HG02642 (cell line): ENCODE measurements at regions not wholly inside any gene's neighbourhood (a gene's known extent, or its start where the extent isn't known, plus 50 kb on each side); places are given as distances from the start of the nearest gene placed in this dataset.

Source experiments
- ATAC-seq: cut with Tn5 transposase; IDR thresholded peaks from one replicate; pipeline ENCODE4 v1.9.1; 2021; ENCODE audit warnings: mild to moderate bottlenecking; ENCODE audit not compliant: unreplicated experiment, poor library complexity

DNA sequence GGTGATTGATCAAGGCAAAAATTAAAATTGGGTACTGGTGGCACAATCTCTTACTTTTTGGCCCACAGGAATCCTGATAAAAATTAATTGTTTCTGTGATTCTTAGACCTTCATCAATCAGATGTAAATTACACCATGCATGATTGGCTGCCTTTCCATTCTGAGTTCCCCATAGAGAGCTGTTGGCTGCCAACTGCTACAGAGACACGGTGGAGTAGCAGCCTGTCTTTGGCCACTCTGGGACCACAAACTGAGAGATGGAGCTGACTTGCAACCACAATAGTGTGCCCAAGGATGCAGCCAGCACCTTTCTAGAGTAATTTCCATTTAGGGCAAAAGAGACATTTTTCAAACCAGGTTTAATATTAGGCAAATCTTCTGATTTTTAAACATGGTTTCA is 274.3 kb upstream of the MMS22L start:
- ATAC-seq: no peak

DNA sequence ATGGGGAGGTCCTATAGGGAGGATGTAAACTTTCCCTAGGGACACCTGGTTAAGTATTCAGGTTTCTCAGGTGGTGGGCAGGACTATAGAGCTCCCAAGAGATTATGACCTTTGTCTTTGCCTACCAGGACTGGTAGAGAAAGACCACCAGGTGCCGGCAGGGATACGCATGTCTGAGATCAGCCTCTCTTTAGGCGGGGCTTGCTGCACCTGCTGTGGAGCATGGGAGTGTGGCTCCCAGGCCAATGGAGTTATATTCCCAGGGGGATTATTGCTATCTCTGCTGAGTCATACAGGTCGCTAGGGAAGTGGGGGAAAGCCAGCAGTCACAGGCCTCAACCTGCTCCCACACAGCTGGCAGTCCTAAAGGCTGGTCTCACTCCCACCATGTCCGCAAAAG is 280.5 kb upstream of the MMS22L start:
- ATAC-seq: no peak

DNA sequence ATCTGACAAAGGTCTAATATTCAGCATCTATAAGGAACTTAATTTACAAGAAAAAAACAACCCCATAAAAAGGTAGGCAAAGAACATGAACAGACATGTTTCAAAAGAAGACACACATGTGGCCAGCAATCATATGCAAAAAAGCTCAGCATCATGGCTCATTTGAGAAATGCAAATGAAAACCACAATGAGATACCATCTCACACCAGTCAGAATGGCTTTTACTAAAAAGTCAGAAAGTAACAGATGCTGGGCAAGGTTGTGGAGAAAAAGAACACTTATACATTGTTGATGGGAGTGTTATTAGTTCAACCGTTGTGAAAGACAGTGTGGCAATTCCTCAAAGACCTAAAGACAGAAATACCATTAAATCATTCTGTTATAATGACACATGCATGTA is 289.9 kb upstream of the MMS22L start:
- no peak for ATAC-seq

DNA sequence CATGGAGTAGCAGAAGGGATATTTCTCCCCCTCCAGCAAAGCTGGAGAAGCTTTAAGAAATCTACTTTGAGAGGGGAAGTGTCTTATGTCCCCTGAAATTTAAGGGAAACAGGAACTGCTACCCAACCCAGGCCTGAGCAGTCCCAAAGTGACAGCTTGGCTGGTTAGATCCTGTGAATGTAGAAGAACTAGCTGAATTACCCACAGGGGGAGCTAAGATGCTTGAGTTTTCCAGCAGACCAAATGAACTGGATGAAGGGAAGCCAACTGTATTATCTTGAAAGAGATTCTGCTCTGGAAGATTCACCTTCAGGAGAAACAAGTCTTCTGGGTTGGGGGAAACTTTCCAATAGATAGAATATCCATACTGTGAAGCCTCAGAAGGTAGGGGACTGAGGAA is 303.3 kb upstream of the MMS22L start:
- ATAC-seq: no peak

DNA sequence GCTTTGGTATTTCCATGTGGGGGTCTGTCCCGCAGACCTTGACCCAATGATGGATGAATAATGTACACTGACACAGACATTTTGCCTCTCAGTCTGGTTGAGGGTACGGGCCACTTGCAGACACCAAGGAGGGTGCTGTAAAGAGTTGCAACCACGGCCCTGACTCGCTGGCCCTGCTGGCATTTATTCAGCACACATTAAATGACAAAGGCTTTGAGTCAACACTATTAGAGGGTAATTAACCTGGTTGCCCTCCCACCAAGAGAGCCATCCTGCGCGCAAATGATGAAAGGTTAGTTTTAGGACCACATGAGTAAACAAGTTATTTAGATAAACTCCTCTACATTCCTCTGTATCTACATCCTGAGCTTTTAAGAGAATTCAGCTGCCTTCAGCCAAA is 308.9 kb upstream of the MMS22L start:
- no peak for ATAC-seq

DNA sequence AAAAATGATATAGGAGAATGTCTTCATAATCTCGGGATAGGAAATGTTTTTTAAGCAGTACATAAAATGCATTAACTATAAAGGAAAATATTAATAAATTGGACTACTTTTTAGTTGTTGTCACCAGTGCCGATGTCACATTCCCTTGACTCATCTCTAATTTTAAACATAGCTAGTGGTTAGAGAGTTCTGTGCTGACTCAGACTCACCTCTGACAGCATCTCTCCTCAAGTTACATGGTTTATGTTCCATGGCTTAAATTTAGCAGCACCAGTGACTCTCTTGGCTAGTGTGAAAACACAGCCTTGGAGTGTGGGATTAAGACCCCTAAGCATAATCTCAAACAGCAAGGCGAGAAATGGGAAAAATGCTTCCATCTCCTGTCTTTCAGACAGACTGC is 311.8 kb upstream of the MMS22L start:
- ATAC-seq: no peak

DNA sequence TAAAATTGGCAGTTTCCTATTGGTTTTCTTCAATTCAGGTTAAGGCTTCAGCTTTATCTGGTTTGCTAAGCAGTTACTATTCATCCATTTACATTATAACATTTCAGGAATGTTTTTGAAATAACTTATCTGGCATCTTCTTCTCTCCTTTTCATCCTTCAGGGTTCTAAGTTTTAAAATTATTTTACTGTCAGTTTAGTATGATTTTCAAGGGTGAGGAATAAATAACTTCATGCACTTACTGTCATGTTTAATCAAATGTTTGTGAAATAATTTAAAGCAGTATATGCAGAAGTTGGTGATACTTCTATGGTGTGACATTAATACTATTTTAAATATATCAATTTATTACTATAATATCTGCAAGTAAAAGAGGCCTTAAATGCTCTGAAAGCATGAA is 338.1 kb upstream of the MMS22L start:
- ATAC-seq: no peak

DNA sequence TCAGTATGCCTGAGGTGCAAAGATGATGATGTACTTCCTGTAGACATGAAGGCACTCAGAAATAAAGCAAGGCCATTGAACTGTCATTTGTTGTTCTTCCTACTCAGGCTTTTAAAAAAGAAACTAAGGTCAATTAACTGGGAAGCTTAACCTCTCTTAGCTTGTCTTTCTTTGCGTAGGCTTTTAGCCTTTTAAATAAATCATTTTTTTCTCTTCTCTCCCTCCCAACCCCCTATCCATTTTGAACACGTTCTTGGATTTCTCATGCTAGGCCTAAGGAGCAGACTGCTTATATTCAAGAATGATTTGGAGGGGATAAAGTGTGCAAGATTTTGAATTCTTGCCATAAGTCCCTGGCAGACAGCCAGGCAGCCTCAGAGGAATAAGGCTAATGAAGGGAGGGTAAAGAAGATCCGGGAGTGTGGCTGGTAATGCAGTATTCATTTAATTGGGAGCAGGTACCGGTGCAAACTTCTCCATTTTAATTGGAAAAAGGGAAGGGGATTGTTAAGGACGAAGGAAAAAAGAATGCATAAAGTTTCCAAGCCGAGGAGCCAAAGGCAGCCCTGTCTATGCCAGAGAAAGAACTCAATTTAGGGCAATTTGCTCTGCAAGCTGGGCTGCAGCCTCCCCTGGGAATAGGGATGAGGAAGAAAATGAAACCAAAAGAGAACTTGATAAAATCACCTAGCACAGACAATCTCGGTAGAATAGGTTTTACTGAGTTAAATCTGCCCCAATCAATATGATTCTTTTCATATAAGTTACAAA is 343.8 kb upstream of the MMS22L start:
- ATAC-seq: no peak

DNA sequence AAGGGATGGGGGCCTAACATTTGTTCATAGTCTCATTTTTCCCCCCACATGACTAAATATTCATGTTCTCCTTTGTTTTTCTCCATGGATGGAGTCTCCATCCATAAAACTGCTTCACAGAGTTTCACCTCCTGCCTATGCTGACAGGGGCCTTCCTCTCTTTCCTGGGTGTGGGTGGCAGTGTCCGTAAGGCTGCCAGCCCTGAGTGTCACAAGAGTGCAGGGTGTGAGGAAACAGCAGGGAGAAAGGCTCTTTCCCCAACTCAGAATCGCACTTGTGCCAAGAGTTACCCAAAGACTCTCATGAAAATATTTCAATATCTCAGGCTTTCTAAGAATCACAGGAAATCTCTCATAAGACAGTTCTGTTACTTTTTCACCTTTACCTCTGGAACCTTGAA is 346.2 kb upstream of the MMS22L start:
- no peak for ATAC-seq

DNA sequence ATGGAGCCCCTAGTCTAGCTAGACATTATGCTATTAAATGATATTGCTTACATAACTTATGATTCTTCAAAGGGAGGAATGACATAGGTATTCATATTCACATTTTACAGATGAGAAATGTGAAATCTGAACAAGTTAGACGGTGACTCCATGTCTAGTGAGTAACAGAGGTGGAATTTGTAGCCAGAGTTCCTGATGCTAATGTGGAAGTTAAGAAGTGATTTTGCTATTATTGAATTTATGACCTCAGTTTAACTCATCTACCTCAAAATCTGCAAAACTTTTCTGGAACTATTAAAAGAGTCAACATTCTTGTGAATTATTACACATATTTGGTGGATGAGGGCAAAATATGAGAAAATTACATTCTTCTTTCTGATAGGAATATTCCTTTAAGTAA is 347.6 kb upstream of the MMS22L start:
- ATAC-seq: no peak

DNA sequence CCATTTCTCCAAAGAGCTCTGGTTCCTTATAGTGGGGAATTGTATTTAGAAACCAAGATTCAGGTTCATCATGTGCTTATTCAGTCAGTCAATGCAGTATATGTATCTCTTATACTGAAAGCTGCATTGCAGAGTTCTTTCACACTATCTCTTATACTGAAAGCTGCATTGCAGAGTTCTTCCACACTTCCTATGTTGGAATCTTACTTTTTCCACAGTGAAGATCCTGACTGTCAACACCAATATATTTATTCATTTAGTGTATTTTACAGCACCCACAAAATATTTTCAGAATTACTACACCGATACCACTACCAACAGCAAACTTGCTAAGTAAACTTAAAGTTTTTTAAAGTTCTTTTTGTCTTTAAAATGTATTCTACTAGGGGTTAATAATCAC is 349.3 kb upstream of the MMS22L start:
- ATAC-seq: no peak

DNA sequence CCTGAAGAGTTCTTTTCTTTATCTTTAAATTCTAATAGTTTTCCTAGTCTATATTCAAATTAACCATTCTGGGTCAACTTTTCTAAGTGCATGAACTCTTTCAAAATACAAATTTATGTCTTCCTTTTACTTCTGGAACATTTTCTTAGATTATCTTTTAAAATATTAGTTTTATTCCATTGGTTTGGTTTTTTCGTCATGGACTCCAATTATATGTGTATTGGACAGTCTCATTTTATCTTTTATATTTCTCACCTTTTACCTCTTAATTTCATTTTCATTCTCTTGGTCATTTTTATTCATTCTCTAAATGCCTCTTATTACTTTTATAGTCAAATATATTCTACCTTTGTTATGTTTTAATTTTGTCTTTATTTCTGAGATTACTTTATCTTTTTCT is 356.7 kb upstream of the MMS22L start:
- ATAC-seq: no peak

DNA sequence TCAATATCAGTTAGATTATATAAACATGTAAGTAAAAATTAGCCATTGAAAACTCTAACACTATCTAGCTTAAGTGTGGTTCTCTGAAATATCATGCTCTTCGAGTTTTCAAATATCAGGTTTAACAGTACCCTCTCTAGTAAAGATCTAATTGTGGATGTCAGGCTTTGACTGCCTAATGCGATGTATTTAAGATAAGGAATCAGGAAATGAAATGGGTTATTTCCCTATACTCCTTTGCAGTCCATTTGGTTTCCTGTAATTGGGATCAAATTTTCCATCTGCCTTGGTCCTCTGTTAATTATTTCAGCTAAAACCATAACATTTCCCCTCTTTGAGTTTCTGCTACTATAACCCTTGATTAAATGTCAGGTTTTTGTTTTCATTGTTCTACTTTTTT is 361.3 kb upstream of the MMS22L start:
- ATAC-seq: no peak

DNA sequence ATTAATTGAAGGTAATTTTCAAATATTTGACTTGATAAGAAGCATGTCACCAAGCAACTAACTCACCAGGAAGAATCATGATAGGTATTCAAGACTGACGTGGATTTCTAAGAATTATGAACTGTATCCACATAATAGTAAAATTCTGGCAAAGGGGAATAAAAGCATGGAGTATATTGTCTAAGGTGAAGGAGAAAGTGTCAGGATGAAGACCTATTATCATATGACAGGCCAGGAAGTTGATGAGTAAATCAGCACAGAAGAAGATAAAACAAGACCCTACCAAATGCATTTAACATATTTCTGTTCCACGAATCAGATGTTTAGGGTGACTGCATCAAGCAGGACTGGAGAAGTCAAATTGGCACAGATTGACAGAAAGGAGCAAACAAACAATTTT is 362.7 kb upstream of the MMS22L start:
- ATAC-seq: no peak

DNA sequence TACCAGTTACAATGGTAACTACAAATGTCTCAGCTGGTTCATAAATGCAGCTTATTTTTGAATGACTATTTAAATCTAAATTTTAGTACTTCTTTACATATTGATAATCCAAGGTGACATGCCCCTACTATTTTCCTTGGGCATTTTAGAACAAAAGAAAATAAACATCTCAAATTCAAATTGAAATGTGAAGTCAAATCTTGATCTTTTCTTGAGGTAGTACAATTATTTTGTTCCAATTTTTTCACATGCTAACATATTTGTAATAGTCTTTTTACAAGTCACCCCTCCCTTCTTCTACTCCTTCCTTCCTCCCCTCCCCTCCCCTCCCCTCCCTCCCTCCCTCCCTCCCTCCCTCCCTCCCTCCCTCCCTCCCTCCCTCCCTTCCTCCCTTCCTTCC is 370.1 kb upstream of the MMS22L start:
- ATAC-seq: no peak

DNA sequence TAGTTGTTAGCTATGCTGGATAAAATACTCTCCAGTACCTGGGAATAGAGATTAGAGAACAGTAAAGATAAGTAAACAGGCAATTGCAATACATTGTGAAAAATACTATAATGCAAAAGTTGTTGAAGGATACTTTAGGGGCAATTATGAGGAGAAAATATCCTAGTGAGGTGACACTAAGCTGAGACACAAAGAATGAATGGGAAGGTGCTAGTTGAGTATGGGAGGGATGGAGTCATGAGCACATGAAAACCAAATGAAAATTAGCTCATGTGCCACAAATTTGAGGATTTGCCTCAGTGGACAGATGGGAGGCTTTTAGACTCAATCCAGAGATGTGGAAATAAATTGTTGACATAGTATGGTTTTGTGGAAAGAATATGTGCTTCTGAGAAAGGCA is 370.5 kb upstream of the MMS22L start:
- no peak for ATAC-seq

DNA sequence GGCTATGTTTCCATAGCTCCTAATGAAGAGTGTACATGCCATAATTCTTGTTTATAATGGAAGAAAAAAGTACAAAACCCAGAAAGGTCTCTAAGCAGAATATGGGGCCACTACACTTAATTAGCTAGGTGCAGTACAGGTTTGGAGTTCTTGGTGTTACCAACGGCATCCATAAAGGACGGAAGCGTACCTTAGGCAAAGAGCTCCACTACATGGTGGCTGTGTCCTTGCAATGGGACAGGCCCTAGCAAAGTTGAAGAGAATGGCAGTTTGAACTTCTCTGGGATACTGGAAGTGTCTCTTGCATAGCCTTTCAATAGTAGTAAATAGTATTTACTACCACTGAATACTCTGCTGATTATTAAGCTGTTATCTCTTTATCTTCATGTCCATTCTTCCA is 371.7 kb upstream of the MMS22L start:
- ATAC-seq: no peak

DNA sequence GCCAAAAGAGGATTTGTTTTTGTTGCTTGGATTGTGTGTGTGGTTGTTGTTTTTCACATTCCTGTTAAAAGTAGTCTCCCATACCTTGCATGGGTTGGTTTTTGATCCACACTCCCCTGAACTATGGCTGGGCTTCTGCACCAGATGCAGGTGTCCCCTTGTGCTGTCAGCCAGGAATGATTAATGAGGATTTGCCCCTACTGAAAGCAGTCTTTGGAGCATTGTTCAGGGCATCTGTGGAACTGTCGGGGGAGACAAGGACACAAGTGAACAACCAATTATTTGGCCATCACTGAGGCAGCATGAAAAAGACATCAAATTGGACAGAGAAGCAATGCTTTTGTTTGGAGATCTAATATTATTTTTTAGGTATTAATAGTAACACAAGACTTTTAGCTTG is 373.2 kb upstream of the MMS22L start:
- no peak for ATAC-seq

DNA sequence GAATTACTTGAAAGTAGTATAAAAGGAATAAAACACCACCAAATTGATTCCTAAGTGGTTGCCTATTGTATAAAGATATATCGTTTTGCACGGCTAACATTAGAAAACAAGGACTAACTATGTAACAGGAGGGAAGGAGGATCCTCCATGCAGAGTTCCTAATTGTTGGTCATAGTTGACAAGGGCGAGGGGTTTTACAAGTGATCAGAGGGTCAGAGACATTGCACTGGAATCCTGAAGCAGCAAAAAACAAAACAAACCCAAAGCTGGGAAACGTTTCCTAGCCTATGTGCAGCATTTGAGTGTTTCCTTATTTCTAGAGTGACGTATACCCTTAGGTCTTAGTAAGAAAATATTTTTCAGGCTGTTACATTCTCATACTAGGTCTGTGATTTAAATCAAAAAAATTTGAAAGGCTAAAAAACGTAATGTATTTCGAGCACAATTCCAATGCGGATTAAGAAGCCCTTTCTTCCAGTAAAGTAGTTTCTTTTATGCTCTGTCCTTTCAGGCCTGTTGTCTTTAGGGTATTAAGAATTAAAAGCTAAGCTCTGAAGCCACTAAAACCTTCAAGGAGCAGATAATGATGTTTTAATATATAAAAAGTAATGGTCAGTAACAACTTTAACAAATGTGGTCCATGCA is 373.8 kb upstream of the MMS22L start:
- no peak for ATAC-seq

DNA sequence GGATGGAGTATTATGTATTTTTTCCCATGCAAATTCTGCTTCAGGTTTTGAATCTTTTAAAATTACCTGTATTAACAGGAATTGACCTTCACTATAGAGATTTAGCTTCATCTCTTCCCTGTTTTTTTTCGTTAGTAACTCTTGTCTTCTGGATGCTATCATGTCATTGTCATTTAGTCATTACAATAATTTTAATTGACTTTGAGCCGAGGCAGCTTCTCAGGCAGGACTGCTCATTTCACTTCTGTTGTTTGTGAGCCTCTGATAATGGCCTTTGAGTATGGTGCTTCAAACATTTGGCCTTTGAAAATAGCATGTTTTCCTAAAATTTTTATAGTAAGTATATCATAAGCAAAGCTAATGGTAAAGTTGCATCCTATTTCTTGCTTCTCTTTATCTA is 375.1 kb upstream of the MMS22L start:
- no peak for ATAC-seq

DNA sequence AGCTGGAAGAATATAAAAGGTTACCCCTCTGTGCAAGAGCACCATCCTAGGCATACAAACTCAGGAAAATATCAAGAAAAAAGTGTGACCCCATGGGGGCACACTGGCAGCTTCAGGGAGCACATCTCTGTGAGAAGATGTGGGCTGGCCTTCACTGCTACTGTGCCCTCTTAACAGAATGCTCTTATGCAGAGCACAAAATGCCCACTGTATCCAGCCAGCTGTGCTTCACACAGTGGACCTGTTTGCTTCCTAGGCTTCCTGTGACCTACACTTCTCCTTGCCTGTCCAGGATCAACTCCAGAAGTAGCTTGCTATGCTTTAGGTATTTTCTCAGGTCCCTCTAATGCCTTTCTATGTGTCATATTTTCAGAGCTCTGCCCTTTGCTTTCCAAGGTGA is 380.2 kb upstream of the MMS22L start:
- no peak for ATAC-seq

DNA sequence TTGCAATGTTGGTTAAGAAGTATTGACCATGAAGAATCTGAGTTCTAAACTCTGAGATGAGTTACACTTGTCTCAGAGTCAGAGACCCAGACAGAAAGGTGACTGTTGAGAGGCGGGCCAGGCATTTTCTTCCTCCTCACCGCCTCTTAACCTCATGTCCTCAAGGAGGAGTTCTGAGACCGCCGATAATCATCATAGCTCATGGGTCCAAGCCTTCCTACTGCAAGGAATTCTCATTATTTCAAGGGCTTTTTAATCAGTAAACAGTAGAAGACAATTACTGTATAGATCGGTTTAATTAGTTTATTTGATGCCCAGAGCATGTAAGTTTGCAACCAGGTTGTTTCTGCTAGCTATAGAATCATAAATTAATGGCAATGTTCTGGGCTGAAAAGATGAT is 382.4 kb upstream of the MMS22L start:
- ATAC-seq: no peak
